Medulla oblongata (tissue), 1 donor: ENCODE measurements at regions not wholly inside any gene's neighbourhood (a gene's known extent, or its start where the extent isn't known, plus 50 kb on each side); places are given as distances from the start of the nearest gene placed in this dataset.

Experiments used
- DNase-seq: peaks from one replicate; pipeline ENCODE4 v3.0.0-alpha.2; 2015; ENCODE audit errors: extremely low spot score

GRCh38 chr11:32161293-32161692 is 70.4 kb downstream of the RCN1 start:
- no peak for DNase-seq

DNA sequence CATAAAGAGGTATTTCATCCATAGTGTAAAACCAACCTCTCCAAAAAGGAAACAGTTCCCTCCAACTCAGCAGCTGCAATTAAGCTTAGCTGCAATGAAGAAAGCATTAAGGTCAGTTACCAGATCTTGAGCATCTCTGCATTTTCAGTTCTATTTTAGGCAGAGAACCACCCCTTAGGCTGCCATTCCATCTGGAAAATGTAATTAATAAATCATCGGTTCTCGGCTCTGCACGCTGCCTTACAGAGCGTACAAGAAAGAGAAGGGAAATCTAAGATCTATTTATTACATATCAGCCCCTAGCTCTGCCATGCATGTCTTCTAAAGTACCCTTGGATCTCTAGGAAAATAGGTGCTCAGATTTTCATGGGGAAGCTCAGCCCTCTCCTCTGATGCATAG is 71.5 kb downstream of the RCN1 start:
- DNase-seq, result no peak

DNA sequence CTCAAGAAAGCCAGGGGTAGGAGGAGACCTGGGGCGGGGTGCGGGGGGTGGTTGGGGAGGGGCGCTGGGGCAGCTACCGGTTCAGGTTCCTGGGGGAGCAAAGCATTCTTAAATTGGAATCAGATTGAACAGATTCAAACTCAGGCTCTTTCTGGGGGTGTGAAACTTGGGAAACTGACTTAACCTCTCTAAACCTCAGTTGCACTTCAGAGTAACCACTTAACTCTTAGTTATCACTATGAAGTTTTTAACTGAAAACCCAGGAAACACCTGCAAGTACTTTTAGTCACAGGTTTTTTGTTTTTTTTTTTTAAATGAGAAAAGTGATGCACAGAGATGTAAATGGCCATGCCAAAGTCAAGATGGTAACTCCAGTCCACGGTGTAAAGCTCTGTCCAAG is 72.0 kb downstream of the RCN1 start:
- DNase-seq, result no peak

DNA sequence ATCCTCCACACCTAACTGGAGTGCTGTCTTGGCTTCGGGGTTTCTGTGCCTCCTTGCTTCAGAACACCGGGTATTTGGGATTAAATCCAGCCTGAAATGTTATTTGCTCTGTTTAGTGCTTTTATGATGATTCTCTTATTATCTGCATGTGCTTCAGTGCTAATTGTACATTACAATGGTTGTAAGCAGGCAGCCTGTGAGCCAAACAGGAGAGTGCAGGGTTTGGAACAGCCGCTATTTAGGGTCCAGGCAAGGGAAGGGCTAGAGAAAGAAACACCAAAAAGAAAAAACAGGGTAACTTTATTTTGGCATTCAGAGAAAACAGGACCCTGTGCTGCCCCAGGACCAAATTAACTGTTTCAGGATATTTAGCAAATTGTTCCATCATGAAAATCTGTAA is 72.7 kb downstream of the RCN1 start:
- DNase-seq, result no peak

DNA sequence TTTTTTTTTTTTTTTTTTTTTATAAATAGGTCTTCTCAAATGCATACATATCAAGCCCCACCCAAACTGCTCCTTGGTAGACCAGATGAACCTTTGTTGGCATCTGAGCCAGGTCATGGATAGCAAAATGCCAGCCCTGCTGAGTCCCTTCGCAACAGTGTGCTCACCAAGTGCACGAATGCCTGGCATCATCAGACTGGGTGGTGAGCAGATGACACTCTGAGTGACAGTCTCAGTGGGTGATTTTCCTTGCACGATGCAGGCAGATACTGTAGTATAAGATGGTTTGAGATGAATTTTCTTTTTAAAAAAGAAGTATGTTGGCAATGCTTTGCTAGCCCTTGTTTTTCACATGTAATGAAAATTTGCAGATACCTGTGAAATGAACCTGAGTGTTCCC is 74.0 kb downstream of the RCN1 start:
- DNase-seq, result no peak

- no peak for DNase-seq
These were observed 78.0 kb downstream of the RCN1 start for GRCh38 chr11:32168924-32169323.

DNA sequence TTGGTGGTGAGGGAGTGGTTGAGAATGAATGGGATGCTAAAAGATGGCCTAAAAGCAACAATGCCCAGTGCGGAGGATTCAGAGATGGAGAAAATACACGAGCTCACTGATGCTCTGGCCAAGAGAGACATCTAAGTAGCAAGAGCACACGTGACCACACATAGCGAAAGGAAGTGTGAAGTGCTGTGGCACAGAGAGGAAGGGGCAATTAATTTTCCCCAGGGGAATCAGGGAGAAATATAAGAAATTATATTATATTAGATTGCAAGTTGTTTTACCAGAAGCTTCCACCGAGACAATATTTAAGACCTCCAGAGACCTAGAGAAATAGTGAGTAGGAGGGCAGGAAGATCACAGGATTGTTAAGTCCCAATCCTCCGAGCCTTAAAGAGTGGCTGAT is 80.6 kb downstream of the RCN1 start:
- DNase-seq, result no peak

DNA sequence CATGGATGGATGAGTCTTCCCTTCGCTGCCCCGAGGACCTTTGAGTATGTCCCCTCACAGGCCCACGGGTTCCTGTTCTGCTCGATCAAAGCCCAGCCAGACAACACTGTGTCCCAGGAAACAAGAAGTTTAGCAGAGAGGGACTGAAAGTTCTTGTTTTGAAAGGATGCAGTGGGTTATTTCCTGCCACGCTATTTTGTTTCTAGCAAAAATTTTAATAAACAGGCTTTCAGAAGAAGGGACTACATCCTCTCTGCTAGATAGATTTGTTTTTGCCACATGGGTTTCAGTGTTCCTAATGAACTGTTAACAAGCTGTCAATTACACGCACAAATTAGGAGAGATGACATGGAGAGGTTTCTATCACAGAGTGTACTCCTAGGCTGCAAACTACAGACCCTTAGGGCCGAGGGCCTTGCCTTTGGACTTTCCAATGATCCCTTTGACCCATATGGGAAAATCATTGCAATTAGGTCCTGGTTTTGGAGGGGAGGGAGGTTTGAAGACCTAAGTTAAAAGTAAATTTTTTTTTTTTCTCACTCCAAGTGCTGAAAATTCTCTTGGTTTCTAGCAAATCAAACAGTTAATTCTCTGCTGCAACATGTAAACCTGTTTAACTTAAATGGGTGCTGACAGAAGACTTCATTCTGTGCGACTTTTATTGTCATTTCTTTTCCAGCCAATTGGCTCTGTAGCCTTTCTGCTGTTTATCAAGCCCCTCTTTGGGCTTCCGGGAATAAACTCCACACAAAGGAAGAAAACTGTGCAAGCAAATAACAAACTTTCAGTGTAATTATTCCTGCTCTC is 81.4 kb downstream of the RCN1 start:
- peak; percentile 4 for DNase-seq

- peak; percentile 78 for DNase-seq
These were observed 82.3 kb downstream of the RCN1 start for GRCh38 chr11:32172848-32173834.

DNA sequence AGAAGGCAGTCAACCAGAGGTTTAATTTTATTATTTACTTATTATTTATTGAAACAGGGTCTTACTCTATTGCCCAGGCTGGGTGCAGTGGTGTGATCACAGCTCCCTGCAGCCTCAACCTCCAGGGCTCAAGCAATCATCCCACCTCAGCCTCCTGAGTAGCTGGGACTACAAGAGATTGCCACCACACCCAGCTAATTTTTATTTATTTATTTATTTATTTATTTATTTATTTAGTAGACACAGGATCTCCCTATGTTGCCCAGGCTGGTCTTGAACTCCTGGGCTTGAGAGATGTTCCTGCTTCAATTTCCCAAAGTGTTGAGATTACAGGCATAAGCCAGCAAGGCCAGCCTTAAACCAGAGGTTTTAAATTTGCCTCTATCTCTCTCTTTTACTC is 83.1 kb downstream of the RCN1 start:
- no peak for DNase-seq

DNA sequence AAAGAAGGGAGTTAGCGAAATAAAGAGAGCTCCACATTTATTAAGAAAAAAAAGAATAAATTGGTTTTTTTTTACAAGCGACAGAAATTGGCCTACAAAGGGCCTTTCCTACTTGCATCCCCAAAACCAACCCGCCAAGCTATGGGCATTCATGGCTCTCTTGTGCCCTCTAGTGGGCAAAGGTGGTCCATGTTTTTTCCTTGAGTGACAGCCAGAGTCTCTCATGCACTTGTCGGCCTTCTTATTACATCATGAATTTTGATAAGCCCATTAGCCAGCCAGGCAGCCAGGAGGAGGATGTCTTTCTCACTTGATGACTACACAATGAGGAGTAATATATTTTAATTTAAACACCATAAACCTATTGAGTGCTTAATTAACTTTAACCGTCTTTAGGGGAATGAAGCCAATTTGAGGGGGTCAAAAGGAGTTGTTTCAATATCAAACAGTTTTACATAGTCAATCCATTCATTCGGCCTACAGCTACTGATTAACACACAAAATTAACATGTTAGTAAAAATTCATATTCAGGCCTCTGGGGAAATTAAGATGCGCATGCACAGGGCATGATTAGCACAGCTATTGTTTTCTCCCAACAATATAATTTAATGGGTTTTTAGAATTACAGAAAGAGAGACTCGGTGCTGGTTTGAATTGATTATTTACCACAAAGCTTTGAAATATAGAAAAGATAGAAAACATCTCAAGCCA is 85.5 kb downstream of the RCN1 start:
- DNase-seq, result peak; percentile 97

DNA sequence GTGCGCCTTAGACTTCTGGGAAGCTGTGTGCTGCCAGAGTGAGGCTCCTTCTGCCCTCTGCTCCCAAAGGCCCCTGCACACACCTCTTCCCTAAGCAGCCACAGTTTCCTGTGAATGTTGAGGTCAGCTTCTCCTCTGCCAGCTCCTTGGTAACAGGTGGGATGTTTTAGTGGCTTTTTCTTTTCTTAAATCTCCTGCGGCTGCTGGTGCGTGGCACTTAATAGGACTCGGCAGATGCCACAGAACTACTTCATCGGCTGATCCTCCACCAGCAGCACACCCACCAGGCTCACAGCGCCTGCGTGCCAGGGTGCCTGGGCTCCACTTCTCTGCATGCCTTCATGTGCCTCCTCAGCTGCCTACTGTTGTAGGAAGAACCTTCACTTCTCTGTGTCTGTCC is 87.8 kb downstream of the RCN1 start:
- no peak for DNase-seq

- DNase-seq, result no peak
These were observed 92.6 kb downstream of the RCN1 start for GRCh38 chr11:32183512-32183911.

DNA sequence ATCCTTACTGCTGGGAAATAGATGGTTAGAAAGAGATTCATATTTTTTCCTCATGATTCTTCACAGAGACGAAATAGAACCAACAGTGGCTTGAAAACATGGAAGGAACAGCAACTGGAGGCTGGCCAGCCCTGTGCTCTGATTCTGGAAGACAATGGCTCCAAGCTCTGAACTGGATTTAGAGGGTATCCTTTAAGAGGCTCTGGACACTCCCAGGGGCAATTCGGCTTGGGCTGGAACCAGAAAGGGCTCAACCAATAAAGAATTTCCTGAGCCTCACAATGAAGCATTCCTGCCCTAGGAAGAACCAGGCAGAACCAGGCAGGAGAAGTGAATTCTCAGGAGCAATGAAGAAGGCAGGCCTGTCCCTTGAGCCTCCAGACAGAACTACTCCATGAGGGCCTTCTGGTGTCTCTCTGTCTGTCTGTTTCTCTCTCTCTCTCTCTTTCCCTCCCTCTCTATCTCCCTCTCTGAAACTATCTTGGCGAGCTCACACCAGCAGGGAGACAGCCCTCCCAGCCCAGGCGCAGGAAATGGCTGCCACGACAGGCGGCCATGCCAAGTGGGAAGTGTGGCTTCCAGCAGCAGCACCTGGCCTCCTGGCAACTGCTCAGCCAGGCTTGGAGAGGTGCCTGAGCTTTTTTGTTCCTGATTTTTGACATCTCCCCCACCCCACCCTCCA is 93.3 kb downstream of the RCN1 start:
- no peak for DNase-seq

- DNase-seq, result no peak
These were observed 94.0 kb downstream of the RCN1 start for GRCh38 chr11:32184723-32185376.

DNA sequence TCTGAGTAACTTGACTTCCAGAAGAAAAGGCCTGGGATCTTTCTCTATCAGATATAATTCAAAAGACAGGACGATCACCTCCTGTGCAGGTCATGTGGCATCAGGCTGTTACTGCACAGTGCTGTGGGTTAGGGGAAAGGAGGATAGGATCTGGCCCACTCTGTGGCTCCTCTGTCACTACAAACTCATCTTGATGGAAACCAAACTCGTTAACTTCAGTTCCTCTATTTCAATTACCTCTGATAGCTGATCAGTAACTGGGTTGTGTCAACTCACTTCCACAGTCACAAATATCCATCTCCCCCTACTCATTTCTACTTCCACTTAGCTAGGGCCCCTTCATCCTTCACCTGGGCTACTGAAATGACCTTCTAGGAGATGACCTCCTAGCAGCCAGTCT is 95.2 kb downstream of the RCN1 start:
- DNase-seq, result no peak

GRCh38 chr11:32187111-32187510 is 96.2 kb downstream of the RCN1 start:
- no peak for DNase-seq

DNA sequence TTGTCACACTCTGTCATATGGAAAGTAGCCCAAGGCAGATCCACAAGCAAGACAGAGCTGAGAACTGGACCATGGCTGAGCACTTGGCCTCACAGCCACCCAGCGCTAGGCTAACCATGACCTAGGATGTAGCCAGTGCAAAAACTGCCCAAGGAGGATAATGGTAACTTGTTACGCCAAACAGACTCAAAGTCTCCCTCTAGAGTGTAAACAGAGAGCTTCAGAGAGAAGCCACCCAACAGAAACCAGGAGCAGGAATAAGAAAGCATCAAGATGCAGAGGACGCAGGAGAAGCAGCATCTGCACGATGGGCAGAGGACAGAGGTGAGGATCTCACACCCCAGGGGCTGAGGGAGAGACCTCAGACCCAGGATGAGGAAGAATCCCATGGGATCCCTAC is 97.9 kb downstream of the RCN1 start:
- no peak for DNase-seq

- DNase-seq, result no peak
These were observed 105.3 kb downstream of the RCN1 start for GRCh38 chr11:32196137-32196536.

GRCh38 chr11:32198053-32198452 is 107.2 kb downstream of the RCN1 start:
- no peak for DNase-seq
